HL-60 (cell line): ENCODE measurements at regions not wholly inside any gene's neighbourhood (a gene's known extent, or its start where the extent isn't known, plus 50 kb on each side); places are given as distances from the start of the nearest gene placed in this dataset.

Source experiments
- DNase-seq, 2 experiments: peaks; one replicate each; pipeline ENCODE4 v3.0.0-alpha.2; 2010 to 2020; ENCODE audit warnings: low read depth in 1 of 2, low spot score in 1 of 2
- H3K27ac ChIP-seq: fragments of 250-450 bp; sonication (Bioruptor Pico); replicated peaks from 2 replicates; pipeline ENCODE4 v1.5.1; 2020; ENCODE audit warnings: mild to moderate bottlenecking, moderate library complexity
- H3K27me3 ChIP-seq: fragments of 250-450 bp; sonication (Bioruptor Pico); 2 replicates; pipeline ENCODE4 v1.5.1; 2021; ENCODE audit warnings: mild to moderate bottlenecking, moderate library complexity; ENCODE audit not compliant: insufficient read depth, poor library complexity, severe bottlenecking
- H3K4me3 ChIP-seq: replicated peaks from 2 replicates; pipeline ENCODE4 v1.5.1; 2011; ENCODE audit warnings: mild to moderate bottlenecking, control low read depth, low read length; ENCODE audit not compliant: insufficient read depth
- CTCF ChIP-seq: IDR thresholded peaks from one replicate; pipeline ENCODE4 v1.5.1; 2011; ENCODE audit warnings: low read length, control low read depth, inconsistent platforms; ENCODE audit not compliant: insufficient read depth
- GABPA ChIP-seq: IDR thresholded peaks from 2 replicates; pipeline ENCODE4 v1.6.1; 2012; ENCODE audit warnings: low read depth
- POLR2AphosphoS5 ChIP-seq: IDR thresholded peaks from 2 replicates; pipeline ENCODE4 v1.6.1; 2012; ENCODE audit warnings: low read depth
- REST ChIP-seq: IDR thresholded peaks from 2 replicates; pipeline ENCODE4 v1.6.1; 2012; ENCODE audit warnings: low read depth; ENCODE audit not compliant: insufficient replicate concordance
- SPI1 ChIP-seq: IDR thresholded peaks from 2 replicates; pipeline ENCODE4 v1.6.1; 2012; ENCODE audit warnings: low read depth, mild to moderate bottlenecking, borderline replicate concordance

- H3K4me3 ChIP-seq, result no peak overlapping the region
- TF ChIP-seq POLR2AphosphoS5 (no peak), SPI1 (no peak), GABPA (no peak), REST (no peak), CTCF (no peak)
- no peak overlapping the region for H3K27ac ChIP-seq
- no peaks in the 10 kb centered on the region for H3K27me3 ChIP-seq
- DNase-seq, result no peak
Observed at GRCh38 chr21:22235866-22236590, 1237.8 kb downstream of the NCAM2 start.

GRCh38 chr21:22244516-22244915 lies 1246.3 kb downstream of the NCAM2 start:
- no peak overlapping the region for H3K27ac ChIP-seq
- H3K4me3 ChIP-seq, result no peak overlapping the region
- H3K27me3 ChIP-seq, result no peaks in the 10 kb centered on the region
- DNase-seq, result no peak
- TF ChIP-seq GABPA (no peak), CTCF (no peak), REST (no peak), POLR2AphosphoS5 (no peak), SPI1 (no peak)

GRCh38 chr21:22250355-22250754 lies 1252.1 kb downstream of the NCAM2 start:
- no peak for DNase-seq
- Histone ChIP-seq H3K4me3 (no peak overlapping the region), H3K27ac (no peak overlapping the region), H3K27me3 (no peaks in the 10 kb centered on the region)
- TF ChIP-seq GABPA, result no peak
- TF ChIP-seq CTCF, result no peak
- TF ChIP-seq SPI1, result no peak
- no peak for TF ChIP-seq POLR2AphosphoS5
- TF ChIP-seq REST, result no peak
